AML-193 (cell line): ENCODE measurements at regions not wholly inside any gene's neighbourhood (a gene's known extent, or its start where the extent isn't known, plus 50 kb on each side); places are given as distances from the start of the nearest gene placed in this dataset.

ENCODE experiments used
- DNase-seq, 2 experiments: peaks; one replicate each; lab custom pipeline; 2025; lab: John Stamatoyannopoulos, UW

GRCh38 chr18:24940416-24940815 is 411.6 kb downstream of the ZNF521 start:
- DNase-seq: no peak

GRCh38 chr18:24941174-24941951 is 410.6 kb downstream of the ZNF521 start:
- DNase-seq: no peak

- no peak for DNase-seq
Observed at GRCh38 chr18:24942144-24942543, 409.8 kb downstream of the ZNF521 start.

- DNase-seq: no peak
Observed at GRCh38 chr18:24947521-24948305, 404.3 kb downstream of the ZNF521 start.

- no peak for DNase-seq
Observed at GRCh38 chr18:24949908-24950307, 402.1 kb downstream of the ZNF521 start.

GRCh38 chr18:24954341-24954740 is 397.6 kb downstream of the ZNF521 start:
- no peak for DNase-seq

- DNase-seq: no peak
Observed at GRCh38 chr18:24958001-24958400, 394.0 kb downstream of the ZNF521 start.

GRCh38 chr18:24959051-24959476 is 392.9 kb downstream of the ZNF521 start:
- DNase-seq: no peak

DNA sequence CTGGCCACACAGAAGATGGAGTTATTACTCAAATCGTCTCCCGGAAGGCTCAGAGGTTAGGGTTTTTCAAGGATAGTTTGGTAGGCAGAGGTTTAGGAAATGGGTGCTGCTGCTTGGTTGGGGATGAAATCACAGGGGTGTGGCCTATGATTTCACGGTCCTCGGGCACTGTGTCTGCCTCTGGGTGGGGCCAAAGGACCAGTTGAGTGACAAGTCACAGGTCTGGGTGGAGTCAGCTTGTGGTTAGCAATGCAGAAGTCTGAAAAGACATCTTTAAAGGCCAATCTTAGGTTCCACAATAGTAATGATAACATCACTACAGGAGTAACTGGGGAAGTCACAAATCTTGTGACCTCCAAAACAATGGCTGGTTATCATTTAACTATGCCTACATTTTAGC is 387.8 kb downstream of the ZNF521 start:
- DNase-seq: no peak

DNA sequence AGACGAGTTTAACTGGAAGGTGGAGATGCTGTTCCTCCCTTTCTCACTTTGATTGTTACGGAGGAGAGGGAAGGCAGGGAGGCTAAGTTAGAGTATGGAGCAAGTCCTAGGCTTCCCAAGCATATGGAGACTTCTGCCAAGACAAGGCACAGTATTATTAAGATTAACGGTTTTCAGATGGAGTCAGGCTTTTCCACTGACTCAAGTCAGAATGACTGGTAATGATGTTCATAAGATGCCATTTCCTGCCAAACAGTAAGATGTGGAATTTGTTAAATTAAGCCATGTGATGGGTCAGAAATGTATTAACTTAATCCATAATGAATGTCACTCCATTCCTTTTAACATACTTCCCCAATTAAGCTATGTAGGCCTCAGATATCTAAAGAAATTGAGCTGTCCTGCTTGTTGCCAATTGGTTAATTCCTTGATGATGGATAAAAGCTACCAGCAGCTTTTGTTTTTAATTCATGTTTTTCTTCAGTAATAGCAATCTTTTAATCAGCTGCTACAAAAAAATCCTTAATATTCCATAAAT is 383.7 kb downstream of the ZNF521 start:
- DNase-seq: no peak

DNA sequence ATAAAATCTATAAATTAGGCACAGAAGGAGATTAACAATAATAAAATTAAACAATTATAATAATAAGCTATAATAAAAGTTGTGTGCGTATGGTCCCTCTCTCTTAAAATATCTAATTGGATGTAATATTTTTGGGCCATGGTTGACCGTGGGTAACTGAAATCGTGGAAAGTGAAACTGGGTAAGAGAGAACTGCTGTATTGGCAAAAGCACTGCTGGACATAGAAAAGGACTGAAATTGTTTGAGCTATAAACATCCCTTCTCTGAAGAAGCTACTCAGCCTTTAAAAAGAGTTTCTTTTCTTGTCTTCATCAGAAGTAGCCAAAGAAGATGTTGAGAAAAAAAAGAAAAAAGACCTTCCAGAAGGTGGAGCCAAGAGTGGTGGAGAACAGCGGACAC is 379.4 kb downstream of the ZNF521 start:
- no peak for DNase-seq

DNA sequence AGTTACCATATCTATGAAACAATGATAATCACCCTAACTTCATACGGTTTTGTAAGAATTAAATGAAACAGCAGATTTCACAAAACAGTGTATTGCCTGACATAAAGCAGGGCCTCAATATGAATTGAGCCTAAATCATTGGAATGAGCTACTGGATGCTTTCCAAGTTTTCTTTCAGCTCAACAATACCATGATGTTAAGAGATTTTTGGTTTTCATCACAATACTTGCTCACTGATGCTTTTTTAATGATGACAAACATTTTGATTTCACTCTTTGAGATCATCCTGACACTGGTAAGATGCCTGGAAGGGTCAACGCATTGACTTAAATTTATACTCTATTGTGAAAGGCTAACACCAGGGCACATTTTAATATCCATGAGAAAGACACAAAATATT is 377.5 kb downstream of the ZNF521 start:
- no peak for DNase-seq

- DNase-seq: no peak
Observed at GRCh38 chr18:24975496-24976372, 376.2 kb downstream of the ZNF521 start.

DNA sequence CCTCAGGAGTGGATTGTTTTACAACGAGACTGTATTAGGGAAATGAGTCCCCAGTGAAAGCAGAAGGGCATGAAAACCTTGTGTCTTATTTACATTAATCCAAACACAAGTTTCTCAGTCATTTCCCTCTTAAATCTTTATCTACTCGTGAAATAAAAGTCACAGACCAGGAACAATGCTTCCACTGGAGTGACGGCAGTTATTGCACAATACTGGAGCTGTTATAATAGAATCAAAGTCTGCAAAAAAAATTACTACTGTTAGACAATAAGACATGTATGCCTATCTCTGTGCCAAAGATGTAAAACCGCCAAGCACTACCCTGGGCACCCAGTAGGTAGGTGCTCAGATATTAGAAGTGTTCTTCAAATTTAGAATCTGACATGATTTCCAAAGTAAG is 375.5 kb downstream of the ZNF521 start:
- DNase-seq: no peak

GRCh38 chr18:24979235-24979634 is 372.7 kb downstream of the ZNF521 start:
- DNase-seq: no peak

GRCh38 chr18:24982831-24983230 is 369.1 kb downstream of the ZNF521 start:
- DNase-seq: no peak

GRCh38 chr18:24983566-24984139 is 368.3 kb downstream of the ZNF521 start:
- DNase-seq: no peak

GRCh38 chr18:24985586-24985985 is 366.4 kb downstream of the ZNF521 start:
- DNase-seq: no peak

- no peak for DNase-seq
Observed at GRCh38 chr18:24986666-24987302, 365.2 kb downstream of the ZNF521 start.

GRCh38 chr18:24987303-24988252 is 364.4 kb downstream of the ZNF521 start:
- no peak for DNase-seq
